HG02973 (cell line): ENCODE measurements at regions not wholly inside any gene's neighbourhood (a gene's known extent, or its start where the extent isn't known, plus 50 kb on each side); places are given as distances from the start of the nearest gene placed in this dataset.
A peak's percentile ranks its signal among the peaks of the same experiment; 100 is the strongest.
"Not testable (repeated sequence)": the region's sequence is repeated elsewhere in the genome, so short reads cannot be mapped to it uniquely, and the experiment has no call there.

ENCODE experiments used
- ATAC-seq: cut with Tn5 transposase; IDR thresholded peaks from one replicate; pipeline ENCODE4 v1.9.1; 2021; ENCODE audit warnings: moderate library complexity; ENCODE audit not compliant: unreplicated experiment

DNA sequence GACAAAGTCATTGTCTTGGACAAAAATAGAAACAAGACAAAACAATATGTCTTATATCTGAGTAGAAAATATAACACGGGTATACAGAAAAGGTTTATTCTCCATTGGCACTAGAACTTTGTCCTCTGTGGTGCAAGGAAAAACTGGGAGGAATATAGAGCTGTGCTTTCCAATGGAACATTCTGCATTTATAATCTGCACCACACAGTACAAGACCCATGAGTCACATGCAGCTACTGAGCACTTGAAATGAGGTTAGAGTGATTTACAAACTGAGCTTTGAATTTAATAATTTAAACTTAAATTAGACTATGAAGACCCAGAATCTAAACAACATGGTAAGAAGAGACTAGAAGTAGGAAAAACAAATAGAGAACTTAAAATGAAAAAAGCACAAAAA, 86.1 kb downstream of the RAP2A start:
- no peak for ATAC-seq

DNA sequence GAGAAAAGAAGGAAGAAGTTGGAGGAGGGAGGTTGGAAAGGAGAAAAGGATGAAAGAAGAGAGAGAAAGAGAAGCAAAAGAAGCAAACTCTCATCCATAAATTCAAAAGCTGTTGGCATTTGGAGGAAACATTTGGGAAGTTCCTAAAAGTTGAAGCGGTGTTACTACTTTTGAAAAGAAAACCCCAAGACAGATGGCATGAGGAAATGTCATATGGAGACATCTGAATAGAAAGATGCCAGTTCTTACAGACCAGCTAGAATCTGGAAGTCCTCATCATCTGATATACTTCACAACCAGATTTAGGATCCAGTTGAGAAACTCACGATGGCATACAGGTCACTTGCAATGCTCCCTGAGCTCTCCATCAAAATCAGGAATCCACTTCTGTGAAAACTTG, 86.9 kb downstream of the RAP2A start:
- no peak for ATAC-seq

DNA sequence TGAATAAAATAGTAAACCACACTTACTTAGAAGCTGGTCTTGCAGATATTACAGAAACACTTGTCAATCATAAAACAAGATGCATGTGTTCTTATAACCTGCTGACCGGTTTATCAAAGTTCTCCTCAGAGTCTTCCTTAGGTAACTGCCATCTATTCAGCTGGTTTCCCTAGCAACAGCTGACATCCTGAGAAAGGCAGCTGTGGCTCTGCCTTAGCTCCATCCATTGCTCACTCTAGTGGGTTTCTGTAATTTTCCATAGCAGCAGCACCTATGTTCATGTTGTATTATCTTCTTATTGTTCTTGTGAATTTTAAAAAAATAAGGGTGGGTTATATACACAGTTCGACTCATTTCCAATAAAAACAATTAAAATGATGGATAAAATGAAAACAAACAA, 87.8 kb downstream of the RAP2A start:
- ATAC-seq: no peak

DNA sequence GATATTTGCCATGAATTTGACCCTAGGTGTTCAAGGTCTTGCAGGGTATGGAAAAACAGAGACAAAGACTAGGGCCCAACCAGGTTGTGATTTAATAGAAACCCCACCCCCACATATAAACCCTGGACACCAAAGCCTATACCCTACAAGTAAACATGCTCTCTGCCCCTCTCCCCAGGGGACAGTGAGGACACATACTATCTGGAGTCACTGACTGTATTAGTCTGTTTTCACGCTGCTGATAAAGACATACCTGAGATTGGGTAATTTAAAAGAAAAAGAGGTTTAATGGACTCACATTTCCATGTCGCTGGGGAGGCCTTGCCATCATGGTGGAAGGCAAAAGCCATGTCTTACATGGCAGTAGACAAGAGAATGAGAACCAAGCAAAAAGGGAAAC, 88.3 kb downstream of the RAP2A start:
- no peak for ATAC-seq

DNA sequence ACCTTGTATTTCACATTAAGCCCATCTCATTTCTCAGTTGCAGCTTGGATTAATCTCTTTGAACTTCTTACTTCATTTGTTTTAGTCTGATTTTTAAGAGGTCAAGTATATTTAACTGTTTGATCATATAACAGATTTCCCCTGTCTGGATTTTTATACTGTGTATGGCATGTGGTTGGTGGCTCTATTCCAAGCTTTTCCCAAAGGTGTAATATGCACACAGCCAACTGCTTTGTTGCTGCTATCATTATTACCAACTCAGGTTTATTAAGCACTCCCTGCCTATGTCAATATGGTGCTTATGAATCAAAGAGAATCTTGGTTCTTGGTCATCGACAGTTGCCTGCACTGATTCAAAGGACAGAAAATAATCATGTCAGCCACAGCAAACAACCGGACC, 92.6 kb downstream of the RAP2A start:
- no peak for ATAC-seq

DNA sequence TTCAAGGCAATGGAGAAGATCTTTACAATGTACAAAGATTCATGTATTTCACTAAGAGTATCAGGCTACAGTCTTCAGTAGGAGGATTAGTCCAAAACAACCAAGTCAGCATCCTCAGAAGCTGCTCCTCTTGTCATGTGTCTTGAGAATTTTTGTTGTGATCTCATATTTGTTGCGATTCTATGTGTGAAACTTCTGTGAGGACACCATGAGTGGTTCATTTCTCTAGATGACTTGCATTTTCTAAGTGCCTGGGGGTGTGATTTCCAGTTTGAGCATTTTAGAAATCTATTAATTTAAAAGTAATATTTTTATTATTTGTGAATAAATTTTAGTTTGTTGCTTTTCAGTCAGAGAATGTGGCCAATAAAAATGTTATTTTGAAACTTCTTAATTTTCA, 94.5 kb downstream of the RAP2A start:
- ATAC-seq: no peak

DNA sequence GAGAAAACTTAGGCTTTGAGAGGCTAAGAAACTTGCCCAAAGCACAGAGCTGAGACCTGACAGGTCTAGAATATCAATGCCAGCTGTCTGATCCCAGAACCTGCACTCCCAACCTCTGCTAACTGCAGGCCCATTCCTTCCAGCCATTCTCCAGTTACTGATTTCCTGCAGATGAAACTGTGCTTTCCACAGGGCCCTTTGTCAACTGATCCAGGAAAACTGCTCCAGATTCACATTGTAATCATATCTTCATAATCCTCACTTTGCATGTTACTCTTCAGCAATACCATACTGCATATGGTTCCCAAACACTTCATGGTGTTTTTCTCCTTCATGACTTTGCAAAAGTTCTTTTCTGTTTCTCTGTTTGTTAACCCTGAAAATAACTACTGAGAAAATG, 100.6 kb downstream of the RAP2A start:
- ATAC-seq: no peak

DNA sequence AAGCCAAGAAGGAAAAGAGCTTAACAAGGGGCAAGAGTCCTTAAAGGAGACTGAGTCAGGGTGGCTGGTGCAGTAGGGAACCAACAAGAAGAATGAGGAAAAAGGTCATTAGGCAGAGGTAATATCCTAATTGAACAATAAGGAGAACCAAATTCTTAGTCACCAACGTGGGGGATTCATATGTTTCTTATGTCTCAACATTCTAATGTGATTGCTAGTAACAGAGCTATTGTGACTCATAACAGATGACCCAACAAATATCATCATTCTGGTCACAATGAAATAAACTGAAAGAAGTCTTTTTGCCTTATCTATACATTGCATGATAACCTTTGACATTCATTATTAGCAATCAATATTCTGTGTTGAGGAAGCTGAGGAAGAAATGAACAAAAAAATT, 101.6 kb downstream of the RAP2A start:
- ATAC-seq: no peak

DNA sequence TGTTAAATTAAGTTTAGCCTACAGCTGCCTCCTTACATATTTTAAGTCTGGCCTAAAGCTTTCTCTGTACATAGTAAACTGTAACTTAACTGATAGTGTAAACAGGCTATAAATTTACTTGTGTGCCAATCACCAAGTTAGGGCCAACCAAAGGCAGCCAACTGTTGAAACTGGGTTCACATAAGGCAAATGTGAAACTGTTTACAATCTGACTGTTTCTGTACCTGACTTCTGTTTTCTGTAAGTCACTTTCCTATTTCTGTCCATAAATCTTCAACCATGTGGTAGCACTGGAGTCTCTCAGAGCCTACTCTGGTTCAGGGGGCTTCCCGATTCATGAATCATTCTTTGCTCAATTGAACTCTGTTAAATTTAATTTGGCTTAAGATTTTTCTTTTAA, 103.1 kb downstream of the RAP2A start:
- peak; percentile 70 for ATAC-seq

DNA sequence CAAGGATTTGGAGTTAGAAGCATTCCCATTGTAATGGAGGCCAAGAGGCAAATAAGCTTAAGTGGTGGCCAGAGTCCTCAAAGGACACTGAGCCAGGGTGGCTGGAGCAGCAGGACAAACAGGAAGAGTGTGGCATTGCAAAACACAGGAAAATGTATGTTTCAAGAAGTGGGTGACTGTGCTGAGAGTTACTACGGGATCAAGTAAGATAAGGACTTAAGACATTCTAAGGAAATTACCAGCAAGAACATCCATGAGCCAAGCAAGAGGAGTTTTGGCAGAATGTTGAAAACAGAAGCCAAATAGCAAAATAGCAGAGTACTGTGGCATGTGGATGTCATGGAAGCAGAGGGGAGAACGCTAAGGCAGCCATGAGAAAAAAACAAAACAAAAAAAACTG, 104.2 kb downstream of the RAP2A start:
- ATAC-seq: no peak

DNA sequence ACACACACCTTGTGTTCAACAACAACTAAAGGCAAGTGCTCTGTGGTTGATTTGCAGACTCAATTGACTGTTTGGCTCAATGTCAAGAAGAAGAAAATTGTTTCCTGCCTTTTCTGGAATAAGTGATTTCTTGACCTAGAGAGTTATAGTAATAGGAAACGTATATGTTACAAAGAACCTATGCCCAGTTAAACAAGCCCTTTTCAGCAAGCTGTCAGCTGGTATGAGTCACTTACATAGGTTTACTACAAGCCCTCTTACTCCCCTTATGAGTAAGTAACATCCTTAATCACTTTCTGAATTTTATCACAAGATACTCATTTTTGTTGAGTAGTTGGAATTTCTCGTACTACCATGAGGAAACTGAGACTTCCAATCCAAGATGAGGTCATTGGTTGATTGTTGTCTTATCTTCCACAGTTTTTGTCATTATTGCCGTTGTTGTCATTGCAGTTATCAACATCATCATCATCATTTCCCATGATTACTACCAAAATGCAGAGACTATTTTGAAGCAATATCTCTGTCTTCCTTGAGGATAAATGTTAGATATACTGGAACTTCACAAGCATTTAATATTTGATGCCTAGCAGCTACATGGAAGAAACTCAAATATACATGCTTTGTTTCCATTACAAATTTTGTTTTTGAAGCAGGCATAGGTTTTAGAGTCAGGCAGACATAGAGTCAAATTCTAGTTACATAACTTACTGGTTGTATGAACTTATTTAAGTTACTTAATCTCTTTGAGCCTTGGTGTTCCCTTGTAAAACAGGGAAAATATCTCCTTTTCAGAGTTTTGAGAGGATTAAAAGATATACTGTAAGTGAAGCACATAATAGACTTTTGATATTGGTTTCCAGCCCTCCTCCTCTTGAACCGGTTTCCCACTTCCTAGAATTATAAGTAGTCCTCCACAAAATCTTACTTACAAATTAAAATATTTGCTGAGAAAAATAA, 106.0 kb downstream of the RAP2A start:
- ATAC-seq: peak; percentile 59

DNA sequence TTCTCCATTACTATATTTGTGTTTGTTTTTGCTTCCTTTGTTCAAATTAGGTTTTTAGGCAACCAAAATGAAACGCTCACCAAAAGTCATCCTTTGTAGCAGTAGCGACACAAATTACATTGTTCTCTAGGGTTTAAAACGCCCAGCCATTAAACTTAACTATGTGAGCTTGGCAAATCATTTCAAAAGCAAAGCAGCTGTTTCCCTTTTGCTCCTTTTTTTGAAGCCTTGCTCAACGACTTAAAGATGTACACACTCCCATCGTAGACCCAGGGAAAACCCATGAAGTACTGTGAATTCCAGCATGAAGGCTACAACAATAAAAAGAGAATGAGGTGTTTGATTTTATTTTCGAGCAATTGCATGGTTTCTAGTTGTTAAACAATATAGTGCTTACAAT, 106.7 kb downstream of the RAP2A start:
- no peak for ATAC-seq

DNA sequence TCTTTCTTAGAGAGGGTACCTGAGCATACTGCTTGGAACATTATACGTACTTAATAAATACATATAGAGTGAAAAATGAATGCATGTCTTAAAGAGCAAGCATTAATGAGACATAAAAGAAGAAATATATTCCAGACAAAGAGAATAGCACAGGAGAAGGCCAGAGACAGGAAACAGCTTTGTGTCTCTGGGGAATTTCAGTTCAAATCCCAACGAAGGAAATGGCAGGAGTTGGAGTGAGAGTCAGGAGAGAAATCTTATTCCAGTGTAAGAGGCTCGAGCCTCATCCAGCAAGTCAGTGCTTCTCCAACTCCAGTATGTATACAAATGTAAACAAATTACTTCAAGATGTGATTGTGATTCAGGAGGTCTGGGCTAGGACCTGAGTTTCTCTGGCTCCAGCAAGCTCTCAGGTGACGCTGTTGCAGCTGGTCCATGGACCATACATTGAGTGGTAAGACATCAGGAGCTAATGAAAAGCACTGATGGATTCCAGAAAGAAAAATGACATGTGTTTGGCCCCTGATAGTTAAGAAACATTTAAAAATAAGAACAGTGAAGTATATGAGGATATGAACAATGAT, 108.2 kb downstream of the RAP2A start:
- ATAC-seq: no peak

DNA sequence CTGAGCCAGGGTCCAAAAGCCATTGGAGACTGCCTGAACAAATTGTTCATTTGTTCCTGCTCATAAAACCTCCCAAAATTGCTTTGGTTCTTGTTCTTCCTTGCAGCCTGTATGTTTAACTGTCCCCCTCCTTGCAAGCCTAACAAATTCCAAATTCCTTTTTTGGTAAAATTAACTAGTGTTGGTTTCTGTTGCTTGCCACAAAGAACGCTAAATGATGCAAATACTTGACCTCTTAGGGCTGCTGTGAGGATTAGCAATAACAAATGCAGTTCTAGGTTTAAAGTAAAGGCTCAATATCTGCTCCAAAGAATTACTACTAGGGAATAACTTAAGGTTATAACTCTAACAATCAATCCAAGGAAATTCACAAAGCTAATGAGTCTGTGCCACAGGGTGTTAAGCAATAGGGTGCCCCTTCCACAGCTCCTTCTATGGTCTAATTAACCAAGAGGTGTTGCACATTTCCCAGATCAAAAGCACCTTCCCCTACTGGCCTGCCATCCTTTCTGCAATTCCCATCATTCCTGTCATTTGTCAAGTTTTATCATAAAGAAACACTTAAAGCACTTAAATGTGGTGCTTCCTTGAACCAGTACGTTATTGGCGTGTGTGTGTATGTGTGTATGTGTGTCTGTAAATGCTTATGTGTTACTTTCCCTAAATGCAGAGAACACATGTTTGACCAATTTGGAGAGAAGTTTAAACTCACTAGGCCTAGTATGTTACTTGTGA, 110.2 kb downstream of the RAP2A start:
- ATAC-seq: no peak

DNA sequence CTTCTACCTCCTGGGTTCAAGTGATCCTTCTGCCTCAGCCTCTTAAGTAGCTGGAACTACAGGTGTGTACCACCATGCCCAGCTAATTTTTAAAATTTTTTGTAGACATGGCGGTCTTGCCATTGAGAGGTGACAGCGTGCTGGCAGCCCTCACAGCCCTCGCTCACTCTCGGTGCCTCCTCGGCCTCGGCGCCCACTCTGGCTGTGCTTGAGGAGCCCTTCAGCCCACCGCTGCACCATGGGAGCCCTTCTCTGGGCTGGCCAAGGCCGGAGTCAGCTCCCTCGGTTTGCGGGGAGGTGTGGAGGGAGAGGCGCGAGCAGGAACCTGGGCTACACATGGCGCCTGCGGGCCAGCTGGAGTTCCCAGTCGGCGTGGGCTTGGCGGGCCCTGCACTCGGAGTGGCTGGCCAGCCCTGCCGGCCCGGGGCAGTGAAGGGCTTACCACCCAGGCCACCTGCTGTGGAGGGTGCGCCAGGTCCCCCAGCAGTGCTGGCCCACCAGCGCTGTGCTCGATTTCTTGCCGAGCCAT, 111.1 kb downstream of the RAP2A start:
- ATAC-seq: not testable (repeated sequence)

DNA sequence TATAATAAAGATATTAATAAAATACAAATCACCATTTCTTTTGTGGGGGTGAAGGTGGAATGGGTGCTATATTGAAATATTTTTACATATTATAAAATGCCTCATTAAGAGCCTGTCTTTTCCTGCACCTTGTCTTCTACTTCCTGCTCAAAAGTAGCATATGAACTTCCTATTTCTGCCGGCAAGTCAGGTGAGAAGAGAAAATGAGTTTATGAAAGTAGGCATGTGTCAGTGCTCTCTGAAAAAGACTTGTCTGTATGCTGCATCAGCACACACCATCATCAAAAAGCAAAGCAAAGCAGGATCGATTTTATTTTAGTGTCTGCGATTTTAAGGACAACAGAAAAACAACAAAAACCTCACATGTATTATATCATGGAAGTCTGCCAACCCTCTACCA, 114.2 kb downstream of the RAP2A start:
- ATAC-seq: no peak

DNA sequence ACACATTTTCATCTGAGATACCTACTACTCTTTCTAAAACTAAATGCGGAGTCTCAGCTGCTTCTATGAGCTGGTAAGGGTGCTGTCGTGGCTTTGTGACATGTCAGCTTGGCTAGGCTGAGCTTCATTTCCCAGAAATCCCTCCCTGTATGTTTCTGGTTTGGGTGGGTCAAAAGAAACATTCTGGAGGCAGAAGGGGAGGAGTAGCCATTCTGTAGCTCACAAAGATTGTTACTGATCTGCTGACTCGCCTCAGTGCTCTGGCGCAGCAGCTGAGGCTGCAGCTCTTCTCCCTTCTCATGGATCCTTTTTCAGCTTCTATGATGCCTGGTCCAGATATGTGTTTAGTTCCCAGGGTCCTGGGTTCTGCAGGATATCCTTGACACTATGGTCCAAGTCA, 114.7 kb downstream of the RAP2A start:
- no peak for ATAC-seq

DNA sequence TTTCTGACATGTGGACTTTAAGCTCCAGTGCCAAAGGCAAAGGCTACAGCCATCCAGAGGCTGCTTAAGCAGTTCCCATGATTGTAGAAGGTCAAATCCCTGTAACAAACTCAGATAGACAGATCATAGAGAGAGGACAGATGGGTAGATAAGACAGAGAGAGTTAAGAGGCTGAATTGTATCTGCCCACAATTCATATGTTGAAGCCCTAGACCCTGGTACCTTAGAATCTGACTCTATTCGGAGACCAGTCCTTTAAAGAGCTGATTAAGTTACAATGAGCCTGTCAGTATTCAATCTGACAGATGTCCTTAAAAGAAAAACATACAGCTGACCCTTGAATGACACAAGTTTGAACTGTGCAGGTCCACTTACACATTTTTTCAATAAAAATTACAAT, 115.2 kb downstream of the RAP2A start:
- ATAC-seq: no peak

DNA sequence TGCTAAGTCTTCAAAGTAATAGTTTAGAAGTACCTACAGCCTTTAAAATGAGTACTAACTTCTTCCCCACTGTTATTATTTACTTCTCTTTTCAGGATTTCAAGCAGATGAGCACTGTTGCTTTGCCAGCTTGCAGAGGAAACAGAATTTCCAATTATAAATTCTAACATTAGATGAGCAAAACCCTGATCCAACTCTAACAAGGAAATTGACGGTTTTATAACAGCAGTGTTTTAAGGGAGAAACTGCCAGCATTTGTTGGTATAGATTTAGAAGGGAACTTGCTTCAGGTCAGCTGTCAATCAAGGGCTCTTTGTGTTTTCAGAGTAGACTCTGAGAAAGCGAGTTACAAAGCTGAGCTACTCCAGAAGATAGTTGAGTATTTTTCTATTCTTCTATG, 120.5 kb downstream of the RAP2A start:
- ATAC-seq: no peak

DNA sequence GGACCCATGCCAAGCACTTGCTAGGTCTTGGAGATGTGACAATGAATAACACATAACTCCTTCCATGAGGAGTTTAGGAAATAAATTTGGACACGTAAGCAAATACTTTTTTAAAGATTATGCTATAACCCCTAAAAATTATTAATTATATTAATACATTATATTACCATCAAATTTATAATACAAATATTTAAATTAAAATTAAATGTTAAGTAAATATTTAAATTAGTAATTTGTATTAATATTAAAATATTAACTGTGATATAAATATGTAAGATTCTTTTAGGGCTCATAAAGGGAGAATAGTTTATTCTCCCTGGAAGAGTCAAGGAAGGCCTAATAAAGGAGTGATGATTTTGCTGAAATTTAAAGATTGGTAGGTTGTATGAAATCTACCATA, 121.1 kb downstream of the RAP2A start:
- ATAC-seq: no peak

DNA sequence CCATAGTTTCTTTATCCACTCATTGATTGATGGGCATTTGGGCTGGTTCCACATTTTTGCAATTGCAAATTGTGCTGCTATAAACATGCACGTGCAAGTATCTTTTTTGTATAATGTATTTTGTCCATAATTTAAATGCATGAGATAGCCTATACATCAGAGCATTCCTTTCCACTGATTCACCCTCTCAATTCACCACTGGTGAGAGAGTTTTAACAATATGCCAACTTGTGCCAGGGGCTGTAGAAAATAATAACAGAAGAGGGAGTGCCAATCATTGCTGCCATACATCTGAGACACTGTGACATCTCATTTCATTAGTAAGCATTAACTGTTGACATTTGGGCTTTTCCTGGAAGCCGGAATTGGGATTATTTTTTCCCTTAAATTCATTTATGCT, 125.1 kb downstream of the RAP2A start:
- ATAC-seq: no peak

DNA sequence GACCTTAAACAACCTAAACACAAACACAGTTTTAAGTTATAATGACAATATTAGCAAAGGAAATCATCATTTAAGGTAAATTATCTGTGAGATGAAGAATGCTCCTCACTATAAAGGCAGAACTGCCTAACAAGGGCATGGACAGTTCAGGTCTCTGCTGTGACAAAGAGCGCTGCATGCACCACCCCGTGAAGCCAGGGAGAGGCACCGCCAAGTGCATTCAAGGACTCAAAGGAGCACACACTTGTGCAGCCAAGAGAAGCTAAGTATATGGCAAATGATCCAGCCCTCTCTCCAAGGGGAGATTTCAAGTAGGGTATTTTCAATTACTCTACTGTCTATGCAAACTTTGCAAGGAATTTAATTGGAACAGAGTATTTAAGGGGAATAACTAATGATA, 126.0 kb downstream of the RAP2A start:
- ATAC-seq: no peak
